ENCODE measurements at regions not wholly inside any gene's neighbourhood (a gene's known extent, or its start where the extent isn't known, plus 50 kb on each side); places are given as distances from the start of the nearest gene placed in this dataset.

DNA sequence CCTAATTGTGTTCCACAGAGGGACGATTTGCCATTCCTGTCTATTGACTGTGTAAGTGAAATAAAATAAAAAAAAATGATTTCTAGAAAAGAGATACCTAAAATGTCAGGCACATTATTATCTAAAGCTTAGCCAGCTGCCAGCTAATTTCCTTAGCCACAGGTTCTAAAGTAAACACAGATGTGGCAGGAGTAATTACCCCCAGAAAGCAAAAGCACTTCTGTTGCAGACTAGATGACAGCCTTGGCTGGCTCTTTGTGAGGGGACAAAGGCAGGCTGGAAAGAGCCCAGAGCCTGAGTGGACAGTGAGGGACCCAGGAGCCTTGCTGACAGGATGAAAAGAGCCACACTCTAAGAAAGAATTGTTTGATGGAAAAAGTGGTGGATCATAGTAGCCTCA is 418.1 kb downstream of the LRIG3 start:
- no peak for DNase-seq

DNA sequence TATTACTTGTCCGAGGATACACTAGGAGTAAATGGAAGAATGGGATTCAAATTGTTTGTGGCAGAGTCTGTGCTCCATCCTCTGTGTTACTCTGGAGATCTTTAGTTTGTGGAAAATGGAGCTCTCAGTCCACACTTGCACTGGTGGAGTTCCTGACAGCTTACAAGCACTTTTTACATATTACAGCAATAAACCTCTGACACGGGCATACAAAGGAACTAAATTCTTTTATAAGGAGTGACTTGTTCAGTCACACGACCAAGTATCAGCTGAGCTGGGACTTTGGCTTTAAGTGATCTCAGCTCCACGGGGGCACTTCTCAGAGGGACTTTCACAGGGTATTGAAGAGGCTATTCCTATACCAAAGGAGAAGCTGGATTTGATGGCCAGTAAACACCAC is 417.5 kb downstream of the LRIG3 start:
- DNase-seq = no peak

DNA sequence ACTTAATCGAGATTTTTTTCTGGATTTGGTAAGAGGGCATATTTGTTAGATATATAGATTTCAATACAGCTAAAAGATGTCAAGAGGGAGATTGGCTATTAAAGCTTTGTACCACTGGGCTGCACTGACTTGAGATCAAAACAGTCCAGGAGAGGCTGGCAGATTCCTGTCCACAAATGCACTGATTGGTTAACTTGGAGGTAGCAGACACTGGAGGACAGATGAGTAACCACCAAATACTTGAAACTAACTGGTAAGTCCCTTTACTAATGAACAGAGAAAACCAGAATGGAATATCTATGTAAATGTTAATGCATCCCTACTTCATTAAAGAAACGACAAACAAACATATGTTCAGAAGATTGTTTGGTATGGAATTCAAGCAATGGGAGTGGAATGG is 416.6 kb downstream of the LRIG3 start:
- DNase-seq = no peak

DNA sequence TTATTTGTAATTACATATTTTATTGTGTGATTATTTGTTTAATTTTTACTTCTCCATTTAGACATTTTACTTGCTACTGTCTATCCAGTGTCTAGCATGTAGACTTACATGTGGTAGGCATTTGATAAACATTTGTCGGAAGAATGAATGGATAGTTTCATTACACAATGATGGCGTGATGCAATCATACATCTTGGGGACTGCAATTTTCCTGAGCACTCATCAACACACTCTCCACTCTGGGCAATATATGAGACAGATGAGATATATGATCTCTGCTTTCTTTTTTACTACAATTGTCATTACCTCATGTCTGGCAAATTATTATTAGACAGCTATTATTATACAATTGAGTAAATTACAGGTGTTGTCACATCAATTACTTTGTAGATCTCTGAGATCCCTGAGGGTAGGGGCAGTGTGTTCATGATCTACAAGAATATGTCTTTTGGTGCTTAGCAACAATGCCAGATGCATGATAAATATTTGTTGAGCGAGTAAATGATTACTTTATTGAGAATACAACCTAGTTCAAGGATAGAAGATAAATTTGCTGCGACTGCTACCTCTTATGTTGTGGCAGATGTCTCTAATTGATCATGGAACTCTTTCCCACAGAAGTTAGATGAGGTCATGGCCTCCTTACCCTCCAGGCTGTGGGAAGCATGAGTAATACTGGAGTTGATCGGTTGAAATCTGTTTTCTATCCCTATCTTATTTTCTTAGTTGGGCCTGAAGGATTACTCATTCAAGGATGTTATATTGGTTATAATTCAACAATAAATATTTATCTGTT is 416.0 kb downstream of the LRIG3 start:
- DNase-seq = no peak

DNA sequence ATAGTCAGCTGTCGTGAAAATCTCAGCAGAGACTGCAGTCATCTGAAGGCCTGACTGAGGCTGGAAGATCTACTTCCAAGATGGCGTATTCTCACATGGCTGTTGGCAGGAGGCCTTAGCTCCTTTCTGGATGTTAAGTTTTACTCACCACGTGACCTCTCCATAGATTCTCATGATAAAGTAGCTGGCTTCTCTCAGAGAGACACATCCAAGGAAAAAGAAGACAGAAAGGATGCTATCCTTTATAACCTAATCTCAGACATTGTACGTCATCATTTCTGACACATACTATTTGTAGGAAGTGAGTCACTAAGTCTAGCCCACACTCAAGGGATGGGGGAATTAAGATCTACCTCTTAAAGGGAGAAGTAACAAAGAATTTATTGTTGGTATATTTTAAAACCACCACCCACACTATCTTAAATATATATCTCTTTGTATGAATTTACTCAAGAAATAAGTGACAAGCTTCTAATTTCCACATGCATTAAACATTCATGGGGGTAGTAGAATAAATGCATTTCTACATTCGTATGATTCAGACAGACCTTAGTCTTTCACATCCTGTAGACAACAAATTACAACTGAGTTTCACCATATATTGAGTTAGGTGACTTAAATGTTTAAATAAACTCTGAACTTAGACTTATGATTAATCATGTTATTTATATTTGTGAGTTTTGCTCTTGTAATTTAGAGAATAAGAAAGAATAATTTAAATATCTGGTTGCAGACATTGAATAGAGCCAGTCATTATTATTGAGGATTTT is 411.0 kb downstream of the LRIG3 start:
- no peak for DNase-seq

DNA sequence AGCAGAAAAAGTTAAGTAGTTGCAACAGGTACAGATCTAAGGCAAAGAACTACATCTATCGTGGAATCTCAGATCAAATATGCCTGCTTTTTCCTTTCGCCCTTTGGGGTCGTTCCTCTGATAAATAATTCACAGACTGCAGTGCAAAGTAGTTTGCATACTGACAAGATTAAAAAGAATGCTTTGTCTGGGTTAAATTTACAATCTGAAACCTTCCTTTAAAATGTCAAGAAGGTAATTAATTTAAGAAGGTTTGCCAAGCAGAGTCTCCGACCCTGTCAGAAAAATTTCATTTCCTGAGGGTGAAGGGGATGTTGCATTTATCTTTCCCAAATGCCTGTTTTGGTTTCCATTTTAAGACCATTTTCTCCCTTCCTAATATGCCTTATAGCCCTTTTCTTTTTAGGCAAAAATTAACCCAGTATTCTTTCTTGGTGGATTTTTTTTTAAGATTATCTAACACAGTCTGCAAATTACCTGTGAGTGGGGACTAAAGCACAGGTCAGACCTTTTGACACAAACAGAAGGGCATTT is 406.9 kb downstream of the LRIG3 start:
- DNase-seq = no peak

DNA sequence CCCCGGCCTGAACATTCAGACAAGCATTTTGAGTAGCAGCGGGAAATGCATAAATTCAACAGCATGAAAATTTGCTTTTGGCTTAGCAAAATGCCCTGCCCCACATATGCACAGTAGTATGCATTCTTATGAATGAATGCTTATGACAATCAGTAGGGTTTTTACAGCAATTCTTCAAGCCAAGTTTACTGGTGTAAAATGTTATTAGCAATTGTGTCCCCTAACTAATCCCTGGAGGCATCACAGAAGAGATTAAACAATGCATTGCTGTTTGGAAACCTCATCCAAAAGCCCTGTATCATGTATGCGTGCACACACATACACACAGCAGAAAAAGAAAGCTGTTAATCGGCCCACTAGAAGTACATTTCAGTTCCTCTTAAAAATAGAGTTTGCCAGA is 406.5 kb downstream of the LRIG3 start:
- no peak for DNase-seq

DNA sequence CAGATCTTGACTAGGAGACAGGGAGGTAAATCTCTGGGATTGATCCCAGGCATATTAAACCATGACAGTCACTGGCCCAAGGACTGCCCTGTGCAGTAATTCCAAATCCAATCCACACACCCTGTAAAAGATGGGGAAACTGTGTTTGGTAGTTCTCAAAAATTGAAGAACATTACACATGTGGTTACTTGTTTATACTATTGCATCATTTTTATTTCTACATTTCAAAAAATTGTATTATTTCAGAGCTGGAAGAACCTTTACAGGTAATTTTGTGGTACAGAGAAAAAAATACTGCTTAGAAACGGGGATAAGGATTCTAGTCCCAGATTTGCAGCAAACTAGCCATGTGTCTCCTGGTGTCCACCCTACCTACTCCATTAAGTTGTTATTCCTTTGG is 400.5 kb downstream of the LRIG3 start:
- no peak for DNase-seq

DNA sequence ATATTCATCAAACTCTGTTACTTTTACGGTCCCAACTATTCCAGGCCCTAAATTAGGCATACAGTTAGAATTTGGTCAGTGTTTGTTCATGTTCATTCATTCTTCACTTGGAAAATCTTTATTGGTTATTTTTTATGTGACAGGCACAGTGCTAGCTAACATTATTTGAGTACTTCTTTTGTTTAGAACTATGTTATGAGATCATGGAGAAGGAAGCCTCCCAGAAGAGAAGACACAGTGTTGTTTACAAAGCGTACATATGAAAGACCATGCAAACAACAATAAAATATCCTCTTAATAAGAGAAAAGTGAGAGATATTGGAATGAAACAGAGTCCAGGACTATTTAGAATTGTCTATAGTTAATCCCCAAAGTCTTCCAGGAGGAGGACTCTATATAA is 399.2 kb downstream of the LRIG3 start:
- no peak for DNase-seq

DNA sequence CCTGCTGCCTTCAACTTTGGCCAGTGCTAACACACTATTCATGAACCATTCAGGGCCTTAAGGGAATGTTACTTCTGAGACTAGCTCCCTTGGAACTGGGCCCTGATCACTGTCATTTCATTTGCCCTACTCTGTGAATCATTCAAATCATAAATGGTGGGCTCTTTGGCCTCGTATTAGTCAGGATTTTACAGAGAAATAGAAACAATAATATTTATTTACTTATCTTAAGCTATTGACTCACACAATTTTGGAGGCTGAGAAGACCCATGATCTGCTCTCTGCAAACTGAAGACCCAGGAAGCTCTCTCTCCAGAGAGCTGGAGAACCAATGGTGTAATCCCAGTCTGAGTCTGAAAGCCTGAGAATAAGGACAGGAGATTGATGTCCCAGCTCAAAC is 398.5 kb downstream of the LRIG3 start:
- DNase-seq = no peak

DNA sequence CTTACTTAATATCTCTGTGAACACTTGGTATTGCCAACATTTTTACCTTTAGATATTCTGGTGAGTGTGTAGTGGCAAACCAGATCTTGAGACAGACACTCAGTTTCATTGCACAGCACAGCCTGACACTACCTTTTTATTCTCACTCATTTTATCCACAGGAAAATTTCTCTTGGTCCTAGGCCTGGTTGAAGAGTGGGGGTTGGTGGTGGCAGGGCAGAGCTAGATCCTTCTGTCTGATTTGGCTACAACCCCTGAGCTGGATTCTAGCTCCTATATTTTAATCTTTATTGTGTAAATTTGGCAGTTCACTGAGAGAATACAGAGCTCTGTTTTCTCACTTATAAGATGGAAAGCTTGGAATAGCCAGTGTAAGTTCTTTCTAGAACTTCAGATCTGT is 396.9 kb downstream of the LRIG3 start:
- DNase-seq = no peak

DNA sequence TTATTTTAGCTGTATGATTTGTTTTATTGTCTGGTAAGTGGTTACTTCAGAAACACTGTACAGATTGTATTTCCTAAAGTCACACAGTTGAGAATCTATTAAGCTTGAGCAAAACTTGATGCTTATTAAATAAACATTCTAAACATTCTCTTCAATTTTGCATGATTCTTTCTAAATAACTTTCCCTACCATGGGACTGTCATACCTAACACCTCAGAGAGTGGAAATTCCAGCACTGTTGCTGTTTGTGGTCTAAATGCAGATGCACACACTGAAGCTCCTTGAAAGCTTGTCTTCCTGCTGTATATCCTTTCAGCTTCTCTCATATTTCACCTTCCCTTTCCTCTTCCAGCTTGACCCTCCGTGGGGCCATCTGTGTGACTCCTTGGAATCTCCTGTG is 392.0 kb downstream of the LRIG3 start:
- no peak for DNase-seq

DNA sequence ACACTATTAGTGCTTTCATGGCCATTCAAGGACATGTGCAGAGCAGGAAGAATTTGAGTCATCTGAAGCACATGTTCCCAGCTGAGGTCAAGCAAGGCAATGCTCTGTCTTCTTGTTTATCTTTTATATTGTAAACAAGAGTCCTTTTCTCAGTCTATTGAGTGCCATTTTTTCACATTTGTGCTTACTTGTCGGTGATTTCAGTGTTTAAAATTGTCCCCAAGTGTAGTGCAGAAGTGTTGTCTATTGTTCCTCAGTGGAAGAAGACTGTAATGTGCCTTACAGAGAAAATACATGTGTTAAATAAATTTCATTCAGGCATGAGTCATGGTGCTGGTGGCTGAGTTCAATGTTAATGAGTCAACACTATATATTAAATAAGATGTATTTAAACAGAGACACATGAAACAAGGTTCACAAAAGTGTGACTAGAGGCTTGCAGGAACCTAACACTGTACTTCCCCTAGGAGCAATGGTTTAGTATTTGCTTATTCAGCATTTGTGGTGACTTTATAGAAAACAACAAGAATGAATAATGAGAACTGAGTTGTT is 391.1 kb downstream of the LRIG3 start:
- no peak for DNase-seq

DNA sequence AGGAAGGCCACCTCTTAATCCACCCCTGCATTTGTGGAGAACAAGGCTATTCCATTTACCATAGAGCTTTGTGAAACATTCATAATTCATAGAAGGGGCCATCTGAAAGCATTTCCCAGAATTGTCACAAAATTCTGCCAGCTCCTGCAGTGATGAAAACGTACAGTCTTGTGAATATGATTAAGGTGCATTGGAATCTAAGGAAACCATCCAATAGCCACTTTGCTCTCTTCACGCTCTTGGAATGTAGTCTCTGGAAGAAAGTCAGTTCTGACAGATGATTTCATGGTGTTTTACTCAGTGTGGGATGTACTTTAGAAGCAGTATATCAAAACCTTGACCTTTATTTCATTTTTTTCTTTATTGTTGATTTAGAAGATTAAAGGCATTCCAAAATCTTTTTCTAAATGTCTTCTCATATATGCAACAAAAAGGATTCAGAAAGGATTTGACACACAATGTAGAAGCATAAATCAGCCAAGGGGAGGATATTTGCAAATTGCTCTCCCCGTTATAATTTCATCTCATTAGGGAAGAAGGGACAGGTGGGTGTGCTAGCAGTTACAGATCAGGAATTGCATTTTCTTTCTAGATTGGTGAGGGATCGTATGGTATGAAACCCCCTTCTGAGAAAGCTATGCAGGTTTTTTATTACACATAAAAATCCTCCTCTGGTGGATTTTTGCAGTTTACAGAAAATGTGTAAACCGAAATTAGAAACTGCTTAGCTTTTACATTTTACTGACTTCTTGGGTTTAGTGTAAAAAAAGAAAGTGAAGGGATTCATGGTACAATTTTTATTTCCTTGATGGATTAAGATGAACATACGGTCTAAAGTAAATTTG is 390.2 kb downstream of the LRIG3 start:
- no peak for DNase-seq

DNA sequence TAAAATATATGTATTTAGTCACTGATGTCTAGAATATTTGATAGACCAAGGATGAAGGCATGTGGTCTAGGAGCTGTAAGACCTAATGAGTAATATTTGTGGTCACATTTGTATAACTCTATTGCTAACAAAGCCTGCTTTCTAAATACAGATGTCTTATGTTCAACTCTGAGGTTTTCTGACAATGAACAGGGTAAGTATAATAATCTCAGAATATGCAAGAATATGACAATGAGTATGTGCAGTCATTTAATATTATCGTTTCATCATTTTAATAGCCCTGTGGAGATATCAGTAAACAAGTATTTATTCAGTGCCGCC is 389.6 kb downstream of the LRIG3 start:
- DNase-seq = no peak

DNA sequence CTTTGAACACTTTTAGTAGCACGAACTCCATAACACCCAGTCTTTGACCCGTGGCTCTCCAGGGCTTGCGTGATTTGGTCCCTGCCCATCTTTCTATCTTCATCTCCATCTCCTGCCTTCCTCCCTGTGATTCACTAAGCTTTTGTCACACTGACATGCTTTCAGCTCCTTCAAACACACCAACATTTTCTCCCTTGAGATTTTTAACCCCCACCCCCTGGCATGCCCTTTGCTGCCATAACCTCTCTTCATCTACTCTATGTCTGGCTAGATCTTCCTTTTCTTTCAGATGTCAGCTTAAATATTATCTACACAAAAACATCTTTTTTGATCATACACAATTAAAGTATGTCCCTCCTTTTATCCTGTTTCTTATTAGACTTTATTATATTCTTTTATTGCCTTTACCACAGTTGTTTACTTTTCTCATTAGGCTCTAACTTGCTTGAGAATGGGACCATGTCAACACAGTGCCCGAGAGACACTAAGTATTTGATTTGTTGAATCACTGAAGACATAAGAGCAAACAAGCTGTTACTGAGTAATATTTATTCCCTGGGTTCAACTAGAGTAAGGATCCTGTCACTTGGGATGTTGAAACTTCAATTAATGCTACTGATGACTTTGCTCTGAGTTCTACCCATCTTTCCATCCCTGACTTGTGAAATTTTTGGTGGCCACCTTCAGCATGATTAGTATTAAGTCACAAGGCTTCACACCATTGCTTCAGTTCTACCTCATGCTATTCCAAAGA is 387.3 kb downstream of the LRIG3 start:
- no peak for DNase-seq

DNA sequence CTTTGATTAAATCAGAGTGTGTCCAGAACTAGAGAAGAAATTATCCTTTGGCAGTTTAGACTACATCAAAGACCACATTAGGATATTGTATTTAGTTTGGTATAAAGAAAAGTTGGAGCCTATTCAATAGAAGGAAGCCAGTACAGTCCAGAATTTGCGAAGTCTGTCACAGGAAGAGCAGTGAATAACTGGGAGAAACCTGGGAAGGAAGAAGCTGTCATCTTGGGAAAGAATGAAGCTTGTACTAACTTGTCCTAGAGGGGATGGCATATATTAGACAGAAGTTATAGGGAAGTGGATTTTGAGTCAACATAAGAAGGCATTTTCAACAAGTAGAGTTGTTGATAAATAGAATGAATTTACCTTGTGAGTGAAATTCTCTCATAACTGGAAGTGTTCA is 386.7 kb downstream of the LRIG3 start:
- no peak for DNase-seq

DNA sequence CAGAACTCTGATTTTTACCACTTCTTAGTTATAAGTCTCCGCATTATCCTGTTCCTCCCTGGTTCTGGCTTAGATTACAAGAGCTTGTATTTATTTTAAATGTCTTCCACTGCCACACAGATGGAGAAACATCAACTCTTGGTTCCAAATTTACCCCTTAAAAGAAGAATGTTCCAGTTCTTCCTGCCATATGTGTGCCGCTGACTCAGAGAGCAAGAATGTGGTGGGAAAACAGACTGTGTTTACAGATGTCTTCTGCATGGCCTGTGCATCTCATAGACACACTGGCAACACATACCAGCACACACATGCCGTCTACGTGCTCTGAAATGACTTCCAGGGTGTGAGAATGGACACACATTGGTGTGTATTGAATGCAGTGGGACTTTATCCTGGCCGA is 383.0 kb downstream of the LRIG3 start:
- no peak for DNase-seq

DNA sequence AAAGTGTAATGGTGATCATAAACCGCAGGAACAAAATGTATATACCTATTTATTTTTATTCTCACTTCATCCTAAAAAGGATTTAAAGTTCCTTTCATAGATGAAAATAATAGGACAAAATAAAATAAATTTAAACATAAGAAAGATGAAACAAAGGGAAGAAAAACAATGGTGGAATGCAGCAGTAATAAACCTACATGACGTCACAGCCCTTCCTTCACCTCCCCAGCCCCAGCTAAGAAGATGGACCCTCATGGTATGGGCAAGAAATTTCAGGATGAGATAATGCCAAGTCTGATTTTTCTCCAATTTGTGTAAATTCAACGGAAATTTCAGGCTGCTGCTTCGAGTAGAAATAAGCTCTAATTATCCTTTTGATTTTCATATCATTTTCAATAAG is 381.0 kb downstream of the LRIG3 start:
- no peak for DNase-seq

DNA sequence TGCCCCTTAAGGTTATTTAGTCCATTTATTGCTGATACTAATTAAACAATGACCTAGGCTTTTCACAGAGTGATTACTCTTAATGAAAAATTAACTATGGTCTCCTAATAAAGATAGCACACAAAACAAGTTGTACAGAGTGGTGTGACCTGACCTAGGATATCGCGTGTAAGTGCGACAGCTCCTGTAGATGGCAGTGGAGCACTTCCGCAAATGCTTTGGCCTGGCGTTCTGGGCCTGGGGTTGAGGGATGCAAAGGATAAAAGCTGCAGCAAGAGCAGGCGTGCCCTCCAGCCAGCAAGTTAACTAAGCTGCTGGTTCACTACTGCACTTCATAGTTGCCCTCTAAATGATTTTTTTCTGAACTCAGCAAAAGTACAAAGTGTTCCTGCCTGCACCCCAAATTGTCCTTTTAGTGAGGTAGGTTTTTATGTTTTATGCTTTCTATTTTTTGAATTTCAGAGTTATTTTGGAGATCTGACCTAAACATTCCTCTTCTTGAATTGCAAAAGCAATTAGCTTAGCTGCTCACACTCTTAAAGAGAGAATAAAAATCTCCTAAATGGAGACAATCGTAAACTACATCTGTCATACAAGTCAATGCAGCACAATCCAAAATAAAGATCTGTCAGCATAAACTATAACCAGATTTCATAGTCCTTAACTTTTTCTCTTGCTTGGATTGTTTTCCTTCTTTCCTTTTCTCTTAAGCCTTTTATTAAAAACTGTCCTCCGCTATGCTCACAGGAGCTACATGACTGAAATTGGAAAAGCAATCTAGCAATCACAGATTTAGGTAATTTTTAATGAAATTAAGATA is 379.6 kb downstream of the LRIG3 start:
- DNase-seq = no peak

DNA sequence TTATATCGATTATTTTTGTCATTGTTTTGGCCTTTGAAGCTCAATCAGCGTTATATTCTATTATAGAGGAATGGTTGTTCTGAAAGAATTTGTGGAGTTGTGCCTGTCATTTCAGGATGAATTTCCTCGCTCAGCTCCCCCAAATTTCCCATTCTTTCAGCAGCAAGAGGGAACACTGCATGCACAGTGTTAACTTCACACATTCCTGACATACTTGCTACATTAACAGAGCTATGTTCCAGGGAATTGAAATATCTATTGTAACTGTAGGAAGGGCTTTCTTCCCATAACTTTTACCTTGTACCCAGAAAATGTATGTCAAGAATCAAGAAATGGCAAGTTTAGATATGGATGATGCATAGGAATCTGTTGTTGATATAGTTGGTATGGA is 379.0 kb downstream of the LRIG3 start:
- DNase-seq = no peak

DNA sequence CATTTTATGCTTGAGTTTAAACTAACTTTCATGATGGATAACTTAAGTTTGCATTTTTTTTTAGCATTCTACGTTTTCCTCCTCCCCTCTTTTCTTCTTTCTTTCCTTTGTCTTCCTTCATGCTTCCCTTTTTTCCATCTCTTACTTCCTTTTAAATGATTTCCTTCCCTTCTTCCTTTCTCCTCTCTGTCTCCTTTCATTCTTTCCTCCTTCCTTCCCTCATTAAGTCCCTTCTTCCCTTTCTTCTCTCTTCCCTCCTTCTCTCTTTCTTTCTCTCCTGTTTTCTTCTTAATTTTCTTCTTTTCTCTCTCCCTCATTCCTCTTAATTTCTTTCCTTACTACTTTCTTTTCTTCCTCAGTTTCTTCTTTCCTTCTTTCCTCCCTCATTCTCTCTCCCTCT is 376.0 kb downstream of the LRIG3 start:
- DNase-seq = no peak

All from stimulated activated naive CD4-positive, alpha-beta T cell (primary cell).